SK-N-SH (cell line): ENCODE measurements at regions not wholly inside any gene's neighbourhood (a gene's known extent, or its start where the extent isn't known, plus 50 kb on each side); places are given as distances from the start of the nearest gene placed in this dataset.

Experiments
- CTCF ChIA-PET: fragments of 300-600, 350-600 bp; formaldehyde crosslinking; extraction: SDS; loops from one replicate; lab custom pipeline; 2021; lab: Yijun Ruan, JAX
- POLR2A ChIA-PET: fragments of 350-600 bp; sonication (Branson Sonifier 250); formaldehyde crosslinking; extraction: SDS; loops from one replicate; lab custom pipeline; 2020; ENCODE audit warnings: antibody characterized with exemption, inconsistent platforms; lab: Yijun Ruan, JAX
- DNase-seq: peaks from one replicate; pipeline ENCODE4 v3.0.0; 2012
- H2AFZ ChIP-seq: fragments of 200-600 bp; sonication (generic); 2 replicates; pipeline ENCODE4 v1.8.1; 2016; ENCODE audit warnings: antibody characterized with exemption, mild to moderate bottlenecking, low read depth
- H3F3A ChIP-seq: fragments of 200-600 bp; sonication (generic); replicated peaks from 2 replicates; pipeline ENCODE3; 2016; ENCODE audit warnings: antibody characterized with exemption, mild to moderate bottlenecking; ENCODE audit not compliant: insufficient read depth
- H3K27ac ChIP-seq, 2 experiments: fragments of 200-500 bp in 1 of 2; fragments of 200-600 bp in 1 of 2; sonication (Bioruptor generic) in 1 of 2; sonication (generic), shearing (Covaris generic) in 1 of 2; 2 replicates each; pipeline versions ENCODE4 v1.5.1 to v1.6.1; 2014 to 2016; ENCODE audit warnings: low read depth in 2 of 2, inconsistent platforms in 1 of 2, low read length in 1 of 2, mild to moderate bottlenecking in 1 of 2, mixed read lengths in 1 of 2
- H3K27me3 ChIP-seq: fragments of 200-600 bp; sonication (generic), shearing (Covaris generic); 2 replicates; pipeline ENCODE4 v1.6.1; 2016; ENCODE audit warnings: mixed run types; ENCODE audit not compliant: insufficient read depth
- H3K36me3 ChIP-seq, 2 experiments: fragments of 200-500 bp in 1 of 2; fragments of 200-600 bp in 1 of 2; sonication (Bioruptor generic) in 1 of 2; sonication (generic) in 1 of 2; replicated peaks in 1 of 2; 2 replicates each; pipeline versions ENCODE3 to v1.5.1; 2014 to 2016; ENCODE audit warnings: low read length in 1 of 2, mild to moderate bottlenecking in 1 of 2; ENCODE audit not compliant: insufficient read depth in 2 of 2, control insufficient read depth in 1 of 2
- H3K4me1 ChIP-seq, 2 experiments: fragments of 200-500 bp in 1 of 2; fragments of 200-600 bp in 1 of 2; sonication (Bioruptor generic) in 1 of 2; sonication (generic), shearing (Covaris generic) in 1 of 2; 2 replicates each; pipeline versions ENCODE4 v1.5.1 to v1.6.1; 2014 to 2016; ENCODE audit warnings: low read depth in 1 of 2, low read length in 1 of 2, mixed run types in 1 of 2; ENCODE audit not compliant: insufficient read depth in 2 of 2, control insufficient read depth in 1 of 2
- H3K4me2 ChIP-seq: fragments of 200-600 bp; sonication (generic), shearing (Covaris generic); 2 replicates; pipeline ENCODE4 v1.6.1; 2017; ENCODE audit warnings: mixed run types
- H3K4me3 ChIP-seq, 2 experiments: fragments of 200-500 bp in 1 of 2; fragments of 200-600 bp in 1 of 2; sonication (Bioruptor generic) in 1 of 2; sonication (generic), shearing (Covaris generic) in 1 of 2; 2 replicates each; pipeline versions ENCODE4 v1.5.1 to v1.8.1; 2014 to 2016; ENCODE audit warnings: low read depth in 2 of 2, inconsistent platforms in 1 of 2, low read length in 1 of 2, mild to moderate bottlenecking in 1 of 2, mixed read lengths in 1 of 2, moderate library complexity in 1 of 2
- H3K79me2 ChIP-seq: fragments of 200-600 bp; sonication (generic); 2 replicates; pipeline ENCODE4 v1.8.1; 2017; ENCODE audit warnings: mild to moderate bottlenecking; ENCODE audit not compliant: insufficient read depth
- H3K9ac ChIP-seq: fragments of 200-600 bp; sonication (generic); 2 replicates; pipeline ENCODE4 v1.6.1; 2017; ENCODE audit warnings: mixed run types
- H3K9me2 ChIP-seq: fragments of 200-600 bp; sonication (generic); 2 replicates; pipeline ENCODE4 v1.6.1; 2017; ENCODE audit warnings: mixed run types
- H3K9me3 ChIP-seq: fragments of 200-600 bp; sonication (generic); 2 replicates; pipeline ENCODE4 v1.6.1; 2017; ENCODE audit warnings: mixed run types, mild to moderate bottlenecking, moderate library complexity
- H4K20me1 ChIP-seq: fragments of 200-600 bp; sonication (generic); 2 replicates; pipeline ENCODE4 v1.6.1; 2017; ENCODE audit warnings: mild to moderate bottlenecking, mixed run types; ENCODE audit not compliant: insufficient read depth
- CHD2 ChIP-seq: fragments of 150-350 bp; IDR thresholded peaks from 2 replicates; pipeline ENCODE4 v1.6.1; 2018; ENCODE audit warnings: low read length; ENCODE audit not compliant: partially characterized antibody
- ELF1 ChIP-seq: IDR thresholded peaks from 2 replicates; pipeline ENCODE4 v1.4.0; 2012
- FOXM1 ChIP-seq: IDR thresholded peaks from 2 replicates; pipeline ENCODE4 v1.4.0; 2012; ENCODE audit warnings: low read depth, mild to moderate bottlenecking
- MEF2A ChIP-seq: IDR thresholded peaks from 2 replicates; pipeline ENCODE4 v1.4.0; 2012; ENCODE audit warnings: low read depth, borderline replicate concordance
- MXI1 ChIP-seq: IDR thresholded peaks from 2 replicates; pipeline ENCODE4 v1.6.1; 2012; ENCODE audit warnings: mild to moderate bottlenecking, low read depth, low read length, improper control_type of control experiment
- NFIC ChIP-seq: IDR thresholded peaks from 2 replicates; pipeline ENCODE4 v1.4.0; 2012; ENCODE audit warnings: borderline replicate concordance
- POLR2AphosphoS5 ChIP-seq: IDR thresholded peaks from 2 replicates; pipeline ENCODE4 v1.6.1; 2012; ENCODE audit warnings: low read depth, low read length
- RFX5 ChIP-seq: IDR thresholded peaks from 2 replicates; pipeline ENCODE4 v1.6.1; 2012; ENCODE audit warnings: mild to moderate bottlenecking, improper control_type of control experiment, low read length
- SMC3 ChIP-seq: IDR thresholded peaks from 2 replicates; pipeline ENCODE4 v1.6.1; 2012; ENCODE audit warnings: low read depth, low read length, improper control_type of control experiment
- TEAD4 ChIP-seq: IDR thresholded peaks from 2 replicates; pipeline ENCODE4 v1.4.0; 2012; ENCODE audit warnings: mild to moderate bottlenecking, borderline replicate concordance; ENCODE audit not compliant: insufficient read depth
- YY1 ChIP-seq: IDR thresholded peaks from 2 replicates; pipeline ENCODE4 v1.4.0; 2012; ENCODE audit warnings: low read depth, mild to moderate bottlenecking
- WGBS: methylation state at CpG from one replicate; pipeline ENCODE4 v1.1.6; 2017; ENCODE audit warnings: low lambda C conversion rate; 5-methylcytosine and 5-hydroxymethylcytosine counted together
- TF ChIP-seq, protein P1 (sequence below): fragments of 150-350 bp; IDR thresholded peaks from 2 replicates; pipeline ENCODE4 v1.6.1; 2016; ENCODE audit warnings: mild to moderate bottlenecking, low read depth, low read length
- TF ChIP-seq, protein P2 (sequence below): IDR thresholded peaks from 2 replicates; pipeline ENCODE4; 2012
- TF ChIP-seq, protein P3 (sequence below): fragments of 150-350 bp; IDR thresholded peaks from 2 replicates; pipeline ENCODE4 v1.6.1; 2017; ENCODE audit warnings: antibody characterized with exemption, low read length, low read depth, borderline replicate concordance

DNA sequence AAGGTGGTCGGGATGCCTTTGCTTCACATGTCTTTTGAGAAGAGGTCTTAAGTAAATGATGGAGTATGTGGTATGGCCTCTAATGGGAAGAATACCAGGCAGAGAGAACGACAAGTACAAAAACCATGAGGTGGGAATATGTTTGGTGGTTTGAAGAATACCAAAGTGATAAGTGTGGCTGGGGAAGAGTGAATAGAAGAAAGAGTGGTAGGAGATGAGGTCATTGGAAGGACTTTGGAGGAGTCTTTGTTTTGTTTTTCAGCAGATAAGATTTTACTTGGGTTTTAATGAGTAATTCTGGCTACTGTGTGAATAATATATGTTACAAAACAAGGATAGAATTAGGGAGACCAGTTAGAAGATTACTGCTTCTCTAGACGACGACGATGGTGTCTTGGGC, 515.4 kb downstream of the RAB38 start:
- Histone ChIP-seq H3K27me3 (no peaks in the 10 kb centered on the region), H3K9ac (no peak overlapping the region), H3K79me2 (no peaks in the 10 kb centered on the region), H4K20me1 (no peaks in the 10 kb centered on the region), H3K9me3 (no peaks in the 10 kb centered on the region), H3K4me2 (no peak overlapping the region), H3F3A (no peaks in the 10 kb centered on the region), H3K36me3 (no peaks in the 10 kb centered on the region)
- TF ChIP-seq MEF2A (no peak), ELF1 (no peak), TEAD4 (no peak), YY1 (no peak), FOXM1 (no peak), SMC3 (no peak), RFX5 (no peak), CHD2 (no peak)
- TF ChIP-seq, protein P1, sequence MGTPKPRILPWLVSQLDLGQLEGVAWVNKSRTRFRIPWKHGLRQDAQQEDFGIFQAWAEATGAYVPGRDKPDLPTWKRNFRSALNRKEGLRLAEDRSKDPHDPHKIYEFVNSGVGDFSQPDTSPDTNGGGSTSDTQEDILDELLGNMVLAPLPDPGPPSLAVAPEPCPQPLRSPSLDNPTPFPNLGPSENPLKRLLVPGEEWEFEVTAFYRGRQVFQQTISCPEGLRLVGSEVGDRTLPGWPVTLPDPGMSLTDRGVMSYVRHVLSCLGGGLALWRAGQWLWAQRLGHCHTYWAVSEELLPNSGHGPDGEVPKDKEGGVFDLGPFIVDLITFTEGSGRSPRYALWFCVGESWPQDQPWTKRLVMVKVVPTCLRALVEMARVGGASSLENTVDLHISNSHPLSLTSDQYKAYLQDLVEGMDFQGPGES, result no peak
- TF ChIP-seq, all 33 proteins: peak for 0
- H3K4me3 ChIP-seq, result no peak overlapping the region
- H2AFZ ChIP-seq, result no peak overlapping the region
- H3K27ac ChIP-seq, result no peak overlapping the region
- 7% methylated on average over 5 of the region's 5 CpGs for WGBS
- POLR2A ChIA-PET, result no interaction called here
- CTCF ChIA-PET, result no interaction called here
- DNase-seq, result no peak
- no peaks in the 10 kb centered on the region for H3K4me1 ChIP-seq
- no peaks in the 10 kb centered on the region for H3K9me2 ChIP-seq

DNA sequence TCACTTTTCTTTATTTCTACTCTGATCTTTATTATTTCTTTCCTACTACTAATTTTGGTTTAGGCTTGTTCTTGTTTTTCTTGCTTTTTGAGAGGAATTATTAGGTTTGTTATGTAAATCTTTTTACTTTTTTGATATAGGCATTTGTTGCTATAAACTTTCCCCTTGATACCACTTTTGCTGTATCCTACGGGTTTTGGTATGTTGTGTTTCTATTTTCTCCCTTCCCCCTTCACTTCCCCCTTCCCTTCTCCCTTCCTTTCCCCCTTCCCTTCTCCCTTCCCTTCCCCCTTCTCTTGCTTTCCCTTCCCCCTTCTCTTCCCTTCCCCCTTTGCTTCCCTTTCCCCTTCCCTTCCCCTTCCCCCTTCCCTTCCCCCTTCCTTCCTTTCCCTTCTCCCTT, 529.6 kb downstream of the RAB38 start:
- POLR2A ChIA-PET, result no interaction called here
- 49% methylated on average over 1 of the region's 1 CpG for WGBS

More for the DNA sequence above, 529.6 kb downstream of the RAB38 start:
- Histone ChIP-seq H3F3A (no peaks in the 10 kb centered on the region), H3K9ac (no peak overlapping the region), H3K4me2 (no peak overlapping the region), H3K9me2 (no peaks in the 10 kb centered on the region), H3K4me3 (no peak overlapping the region), H3K9me3 (no peaks in the 10 kb centered on the region; the same call in 1 of the 2 replicates), H3K36me3 (no peaks in the 10 kb centered on the region), H4K20me1 (no peaks in the 10 kb centered on the region), H3K27me3 (no peaks in the 10 kb centered on the region), H2AFZ (no peak overlapping the region), H3K27ac (no peak overlapping the region), H3K79me2 (no peaks in the 10 kb centered on the region), H3K4me1 (no peaks in the 10 kb centered on the region)
- TF ChIP-seq ELF1, result no peak
- TF ChIP-seq MXI1, result no peak
- TF ChIP-seq, protein P2, sequence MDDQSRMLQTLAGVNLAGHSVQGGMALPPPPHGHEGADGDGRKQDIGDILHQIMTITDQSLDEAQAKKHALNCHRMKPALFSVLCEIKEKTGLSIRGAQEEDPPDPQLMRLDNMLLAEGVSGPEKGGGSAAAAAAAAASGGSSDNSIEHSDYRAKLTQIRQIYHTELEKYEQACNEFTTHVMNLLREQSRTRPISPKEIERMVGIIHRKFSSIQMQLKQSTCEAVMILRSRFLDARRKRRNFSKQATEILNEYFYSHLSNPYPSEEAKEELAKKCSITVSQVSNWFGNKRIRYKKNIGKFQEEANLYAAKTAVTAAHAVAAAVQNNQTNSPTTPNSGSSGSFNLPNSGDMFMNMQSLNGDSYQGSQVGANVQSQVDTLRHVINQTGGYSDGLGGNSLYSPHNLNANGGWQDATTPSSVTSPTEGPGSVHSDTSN, result no peak
- TF ChIP-seq POLR2AphosphoS5, result no peak
- TF ChIP-seq NFIC, result no peak
- TF ChIP-seq, protein P3, sequence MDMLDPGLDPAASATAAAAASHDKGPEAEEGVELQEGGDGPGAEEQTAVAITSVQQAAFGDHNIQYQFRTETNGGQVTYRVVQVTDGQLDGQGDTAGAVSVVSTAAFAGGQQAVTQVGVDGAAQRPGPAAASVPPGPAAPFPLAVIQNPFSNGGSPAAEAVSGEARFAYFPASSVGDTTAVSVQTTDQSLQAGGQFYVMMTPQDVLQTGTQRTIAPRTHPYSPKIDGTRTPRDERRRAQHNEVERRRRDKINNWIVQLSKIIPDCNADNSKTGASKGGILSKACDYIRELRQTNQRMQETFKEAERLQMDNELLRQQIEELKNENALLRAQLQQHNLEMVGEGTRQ, result no peak
- CTCF ChIA-PET, result no interaction called here
- DNase-seq, result no peak
